HepG2 (cell line): ENCODE measurements at regions not wholly inside any gene's neighbourhood (a gene's known extent, or its start where the extent isn't known, plus 50 kb on each side); places are given as distances from the start of the nearest gene placed in this dataset.

Experiments used
- ATAC-seq: fragments of 200-7000 bp; cut with Tn5 transposase; 3 replicates; pipeline ENCODE4 v1.9.1; 2020; ENCODE audit warnings: mild to moderate bottlenecking, moderate library complexity
- BruUV-seq: library from RNA; stranded (reverse); fragments of 400-500 nt; replicated peaks from 2 replicates; lab custom pipeline; 2021; lab: Mats Ljungman, UMichigan
- CTCF ChIA-PET: fragments of 300-600 bp; formaldehyde crosslinking; extraction: SDS; loops from one replicate; lab custom pipeline; 2021; ENCODE audit warnings: low total read pairs, inconsistent platforms, low intra/inter-chr PET ratio; lab: Yijun Ruan, JAX
- POLR2A ChIA-PET: fragments of 350-600 bp; sonication (Branson Sonifier 250); formaldehyde crosslinking; loops from one replicate; lab custom pipeline; 2020; ENCODE audit warnings: antibody characterized with exemption, inconsistent platforms; lab: Yijun Ruan, JAX
- DNase-seq: peaks from one replicate; pipeline ENCODE4 v3.0.0-alpha.2; 2015; ENCODE audit warnings: low spot score
- FAIRE-seq: peaks from 3 replicates; lab custom pipeline; 2011; peaks lifted over from hg19 to GRCh38; lab: Jason Lieb, UNC
- H2AFZ ChIP-seq: one replicate; pipeline ENCODE4 v1.6.1; 2011; ENCODE audit warnings: low read length, inconsistent platforms
- H3K27ac ChIP-seq: fragments of 300-600 bp; 3 replicates; pipeline ENCODE4 v1.8.0; 2011; ENCODE audit warnings: mixed run types, mild to moderate bottlenecking, mixed read lengths, low read length, inconsistent platforms; ENCODE audit not compliant: insufficient read depth; ENCODE audit errors: extremely low read length
- H3K27me3 ChIP-seq, 2 experiments: fragments of 200-600 bp in 1 of 2; 2 replicates in 1 of 2; 3 replicates in 1 of 2; pipeline versions ENCODE4 v1.6.0 to v1.8.0; 2011; ENCODE audit warnings: low read length in 2 of 2, mild to moderate bottlenecking in 2 of 2, moderate library complexity in 2 of 2, inconsistent platforms in 1 of 2; ENCODE audit not compliant: insufficient read depth in 2 of 2, control insufficient read depth in 1 of 2
- H3K36me3 ChIP-seq, 2 experiments: fragments of 200-600 bp in 1 of 2; replicated peaks in 1 of 2; 2 replicates in 1 of 2; 3 replicates in 1 of 2; pipeline versions ENCODE4 v1.5.1 to v1.8.0; 2011; ENCODE audit warnings: low read length in 2 of 2, inconsistent platforms in 1 of 2; ENCODE audit not compliant: insufficient read depth in 2 of 2, control insufficient read depth in 1 of 2
- H3K4me1 ChIP-seq: 2 replicates; pipeline ENCODE4 v1.5.1; 2012; ENCODE audit warnings: low read length, inconsistent platforms; ENCODE audit not compliant: insufficient read depth
- H3K4me2 ChIP-seq: 2 replicates; pipeline ENCODE4 v1.6.0; 2011; ENCODE audit warnings: low read depth, low read length, inconsistent platforms
- H3K4me3 ChIP-seq, 3 experiments: fragments of 200-600 bp in 1 of 3; sonication (generic), shearing (Covaris generic) in 1 of 3; replicated peaks in 1 of 3; 2 replicates each; pipeline ENCODE4 v1.5.1; 2011 to 2016; ENCODE audit warnings: low read length in 3 of 3, inconsistent platforms in 2 of 3, low read depth in 2 of 3, mild to moderate bottlenecking in 2 of 3, control low read depth in 1 of 3, mixed read lengths in 1 of 3; ENCODE audit not compliant: insufficient read depth in 1 of 3
- H3K79me2 ChIP-seq: one replicate; pipeline ENCODE4 v1.6.1; 2011; ENCODE audit warnings: low read length, inconsistent platforms; ENCODE audit not compliant: insufficient read depth
- H3K9ac ChIP-seq: 2 replicates; pipeline ENCODE4 v1.6.0; 2011; ENCODE audit warnings: mild to moderate bottlenecking, low read depth, low read length, inconsistent platforms; ENCODE audit not compliant: insufficient read depth
- H3K9me3 ChIP-seq: 2 replicates; pipeline ENCODE4 v1.5.1; 2012; ENCODE audit warnings: mild to moderate bottlenecking, low read length
- H4K20me1 ChIP-seq: 2 replicates; pipeline ENCODE4 v1.6.0; 2011; ENCODE audit warnings: inconsistent platforms, mild to moderate bottlenecking, low read length, moderate library complexity; ENCODE audit not compliant: insufficient read depth
- ARNTL ChIP-seq: sonication (generic); formaldehyde crosslinking; IDR thresholded peaks from 2 replicates; pipeline ENCODE4 v1.4.0; 2020; ENCODE audit warnings: mild to moderate bottlenecking, missing genetic modification reagents
- KLF6 ChIP-seq: IDR thresholded peaks from 2 replicates; pipeline ENCODE4 v1.8.0; 2016; ENCODE audit warnings: missing biosample characterization, missing genetic modification reagents
- NR2F1 ChIP-seq, 2 experiments: fragments of 450-650 bp in 1 of 2; formaldehyde crosslinking in 1 of 2; IDR thresholded peaks; 2 replicates each; pipeline versions ENCODE4 v1.5.0 to v1.6.1; 2016 to 2020; ENCODE audit warnings: mild to moderate bottlenecking in 1 of 2, missing compliant biosample characterization in 1 of 2, missing genetic modification reagents in 1 of 2, moderate library complexity in 1 of 2
- SMARCE1 ChIP-seq: fragments of 450-650 bp; IDR thresholded peaks from 2 replicates; pipeline ENCODE4 v1.6.1; 2017; ENCODE audit warnings: borderline replicate concordance
- ZEB1 ChIP-seq: IDR thresholded peaks from 2 replicates; pipeline ENCODE4 v1.6.1; 2012; ENCODE audit warnings: mild to moderate bottlenecking, low read depth, inconsistent platforms; ENCODE audit not compliant: insufficient replicate concordance
- ZNF205 ChIP-seq: IDR thresholded peaks from 2 replicates; pipeline ENCODE4 v1.6.1; 2018; ENCODE audit warnings: missing biosample characterization, missing genetic modification reagents
- ZNF292 ChIP-seq: sonication (generic); formaldehyde crosslinking; IDR thresholded peaks from 2 replicates; pipeline ENCODE4 v1.8.1; 2022; ENCODE audit warnings: mild to moderate bottlenecking, low read depth, missing genetic modification reagents, borderline replicate concordance
- ZNF343 ChIP-seq: sonication (generic); formaldehyde crosslinking; IDR thresholded peaks from 2 replicates; pipeline ENCODE4 v1.4.0; 2020; ENCODE audit warnings: mild to moderate bottlenecking, missing genetic modification reagents
- ZNF441 ChIP-seq: sonication (generic); formaldehyde crosslinking; IDR thresholded peaks from 2 replicates; pipeline ENCODE4 v1.7.0; 2021; ENCODE audit warnings: missing genetic modification reagents, borderline replicate concordance
- ZNF652 ChIP-seq: IDR thresholded peaks from 2 replicates; pipeline ENCODE4 v1.6.1; 2016; ENCODE audit warnings: low read depth, borderline replicate concordance
- ZNF83 ChIP-seq: sonication (generic); formaldehyde crosslinking; IDR thresholded peaks from 2 replicates; pipeline ENCODE4 v1.4.0; 2020; ENCODE audit warnings: missing genetic modification reagents, mild to moderate bottlenecking, borderline replicate concordance
- WGBS: methylation state at CpG from one replicate; pipeline ENCODE4 v1.1.6; 2017; ENCODE audit warnings: low lambda C conversion rate; 5-methylcytosine and 5-hydroxymethylcytosine counted together
- in situ Hi-C: cut with HindIII; loops from 2 replicates; pipeline ENCODE4 v1.10.0; 2017; ENCODE audit warnings: low pct_unique_long_range_greater_than_20kb; ENCODE audit not compliant: extremely low pct_ligation_motif_present
- intact Hi-C: fragments of 100-400 bp; cut with micrococcal nuclease; formaldehyde crosslinking; loops from one replicate; pipeline ENCODE4 v1.10.0; 2022; ENCODE audit not compliant: unreplicated experiment
- TF ChIP-seq, protein P1 (sequence below): IDR thresholded peaks from 2 replicates; pipeline ENCODE4 v1.6.1; 2012; ENCODE audit warnings: low read length, improper control_type of control experiment
- TF ChIP-seq, protein P2 (sequence below): sonication (generic); formaldehyde crosslinking; IDR thresholded peaks from 2 replicates; pipeline ENCODE4 v1.5.0; 2020; ENCODE audit warnings: mild to moderate bottlenecking, missing genetic modification reagents

DNA sequence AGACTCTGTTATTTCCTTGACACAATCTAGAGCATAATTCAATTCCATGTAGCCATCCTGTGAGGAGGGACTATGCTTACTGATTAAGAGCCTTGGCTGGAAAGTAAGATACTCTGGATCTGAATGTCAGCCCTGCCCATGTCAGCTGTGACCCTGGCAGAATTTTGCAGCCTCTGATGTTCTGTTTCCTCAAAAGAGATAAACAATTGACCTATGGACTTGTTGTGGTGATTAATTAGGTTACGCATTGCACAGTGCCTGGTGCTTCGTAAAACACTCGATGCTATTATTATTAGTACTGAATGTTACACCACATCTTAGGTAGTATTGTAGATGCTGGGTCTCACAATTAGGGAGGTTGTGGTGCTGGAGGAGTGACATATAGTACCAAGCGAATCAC is 161.3 kb upstream of the MEIS2 start:
- BruUV-seq = no TSS peak
- WGBS = 0% methylated on average over 4 of the region's 4 CpGs
- H3K36me3 ChIP-seq = no peaks in the 10 kb centered on the region
- in situ Hi-C loops (no loop called here), intact Hi-C loops (no loop called here)
- no peak for FAIRE-seq
- DNase-seq = no peak
- H3K4me1 ChIP-seq = no peaks in the 10 kb centered on the region
- H3K9ac ChIP-seq = no peak overlapping the region
- POLR2A ChIA-PET = no interaction called here
- CTCF ChIA-PET = no interaction called here
- H3K79me2 ChIP-seq = no peaks in the 10 kb centered on the region
- no peak overlapping the region for H3K27ac ChIP-seq
- no peaks in the 10 kb centered on the region for H4K20me1 ChIP-seq
- ATAC-seq = no peak
- no peaks in the 10 kb centered on the region for H3K27me3 ChIP-seq
- H3K4me3 ChIP-seq = no peak overlapping the region
- H3K4me2 ChIP-seq = no peak overlapping the region
- no peak overlapping the region for H2AFZ ChIP-seq
- no peaks in the 10 kb centered on the region for H3K9me3 ChIP-seq
- TF ChIP-seq ZNF292 (no peak), ZNF441 (CRISPR knock-in tag) (no peak), ZEB1 (no peak), ZNF652 (CRISPR knock-in tag) (no peak), KLF6 (CRISPR knock-in tag) (no peak), SMARCE1 (no peak), ZNF205 (CRISPR knock-in tag) (no peak), ZNF83 (CRISPR knock-in tag) (no peak), NR2F1 (CRISPR knock-in tag; IDR thresholded peaks at IDR 0.05) (no peak), ARNTL (CRISPR knock-in tag) (no peak), ZNF343 (CRISPR knock-in tag) (no peak)
- TF ChIP-seq, protein P1, sequence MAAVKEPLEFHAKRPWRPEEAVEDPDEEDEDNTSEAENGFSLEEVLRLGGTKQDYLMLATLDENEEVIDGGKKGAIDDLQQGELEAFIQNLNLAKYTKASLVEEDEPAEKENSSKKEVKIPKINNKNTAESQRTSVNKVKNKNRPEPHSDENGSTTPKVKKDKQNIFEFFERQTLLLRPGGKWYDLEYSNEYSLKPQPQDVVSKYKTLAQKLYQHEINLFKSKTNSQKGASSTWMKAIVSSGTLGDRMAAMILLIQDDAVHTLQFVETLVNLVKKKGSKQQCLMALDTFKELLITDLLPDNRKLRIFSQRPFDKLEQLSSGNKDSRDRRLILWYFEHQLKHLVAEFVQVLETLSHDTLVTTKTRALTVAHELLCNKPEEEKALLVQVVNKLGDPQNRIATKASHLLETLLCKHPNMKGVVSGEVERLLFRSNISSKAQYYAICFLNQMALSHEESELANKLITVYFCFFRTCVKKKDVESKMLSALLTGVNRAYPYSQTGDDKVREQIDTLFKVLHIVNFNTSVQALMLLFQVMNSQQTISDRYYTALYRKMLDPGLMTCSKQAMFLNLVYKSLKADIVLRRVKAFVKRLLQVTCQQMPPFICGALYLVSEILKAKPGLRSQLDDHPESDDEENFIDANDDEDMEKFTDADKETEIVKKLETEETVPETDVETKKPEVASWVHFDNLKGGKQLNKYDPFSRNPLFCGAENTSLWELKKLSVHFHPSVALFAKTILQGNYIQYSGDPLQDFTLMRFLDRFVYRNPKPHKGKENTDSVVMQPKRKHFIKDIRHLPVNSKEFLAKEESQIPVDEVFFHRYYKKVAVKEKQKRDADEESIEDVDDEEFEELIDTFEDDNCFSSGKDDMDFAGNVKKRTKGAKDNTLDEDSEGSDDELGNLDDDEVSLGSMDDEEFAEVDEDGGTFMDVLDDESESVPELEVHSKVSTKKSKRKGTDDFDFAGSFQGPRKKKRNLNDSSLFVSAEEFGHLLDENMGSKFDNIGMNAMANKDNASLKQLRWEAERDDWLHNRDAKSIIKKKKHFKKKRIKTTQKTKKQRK = no peak
- TF ChIP-seq, protein P2, sequence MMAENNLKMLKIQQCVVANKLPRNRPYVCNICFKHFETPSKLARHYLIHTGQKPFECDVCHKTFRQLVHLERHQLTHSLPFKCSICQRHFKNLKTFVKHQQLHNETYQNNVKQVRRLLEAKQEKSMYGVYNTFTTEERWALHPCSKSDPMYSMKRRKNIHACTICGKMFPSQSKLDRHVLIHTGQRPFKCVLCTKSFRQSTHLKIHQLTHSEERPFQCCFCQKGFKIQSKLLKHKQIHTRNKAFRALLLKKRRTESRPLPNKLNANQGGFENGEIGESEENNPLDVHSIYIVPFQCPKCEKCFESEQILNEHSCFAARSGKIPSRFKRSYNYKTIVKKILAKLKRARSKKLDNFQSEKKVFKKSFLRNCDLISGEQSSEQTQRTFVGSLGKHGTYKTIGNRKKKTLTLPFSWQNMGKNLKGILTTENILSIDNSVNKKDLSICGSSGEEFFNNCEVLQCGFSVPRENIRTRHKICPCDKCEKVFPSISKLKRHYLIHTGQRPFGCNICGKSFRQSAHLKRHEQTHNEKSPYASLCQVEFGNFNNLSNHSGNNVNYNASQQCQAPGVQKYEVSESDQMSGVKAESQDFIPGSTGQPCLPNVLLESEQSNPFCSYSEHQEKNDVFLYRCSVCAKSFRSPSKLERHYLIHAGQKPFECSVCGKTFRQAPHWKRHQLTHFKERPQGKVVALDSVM = no peak
